HG03139 (cell line): ENCODE measurements at regions not wholly inside any gene's neighbourhood (a gene's known extent, or its start where the extent isn't known, plus 50 kb on each side); places are given as distances from the start of the nearest gene placed in this dataset.

Experiments used
- ATAC-seq: cut with Tn5 transposase; IDR thresholded peaks from one replicate; pipeline ENCODE4 v1.9.1; 2021; ENCODE audit not compliant: unreplicated experiment

GRCh38 chr10:129106314-129106713, 360.7 kb upstream of the MGMT start:
- ATAC-seq = no peak

GRCh38 chr10:129107525-129107924, 359.5 kb upstream of the MGMT start:
- no peak for ATAC-seq

GRCh38 chr10:129108378-129108777, 358.7 kb upstream of the MGMT start:
- ATAC-seq = no peak

- ATAC-seq = no peak
Observed at GRCh38 chr10:129108994-129109393, 358.0 kb upstream of the MGMT start.

GRCh38 chr10:129110780-129111179, 356.3 kb upstream of the MGMT start:
- no peak for ATAC-seq

- no peak for ATAC-seq
Observed at GRCh38 chr10:129111922-129112321, 355.1 kb upstream of the MGMT start.

GRCh38 chr10:129114588-129114987, 352.5 kb upstream of the MGMT start:
- ATAC-seq = no peak

- no peak for ATAC-seq
Observed at GRCh38 chr10:129116371-129116770, 350.7 kb upstream of the MGMT start.

- ATAC-seq = no peak
Observed at GRCh38 chr10:129120441-129120840, 346.6 kb upstream of the MGMT start.

GRCh38 chr10:129122846-129123245, 344.2 kb upstream of the MGMT start:
- no peak for ATAC-seq

GRCh38 chr10:129123428-129123827, 343.6 kb upstream of the MGMT start:
- no peak for ATAC-seq

- no peak for ATAC-seq
Observed at GRCh38 chr10:129126982-129127381, 340.1 kb upstream of the MGMT start.

GRCh38 chr10:129131457-129132132, 335.4 kb upstream of the MGMT start:
- ATAC-seq = no peak

GRCh38 chr10:129133856-129134255, 333.2 kb upstream of the MGMT start:
- ATAC-seq = no peak

GRCh38 chr10:129134371-129134770, 332.7 kb upstream of the MGMT start:
- ATAC-seq = no peak

GRCh38 chr10:129135624-129136023, 331.4 kb upstream of the MGMT start:
- ATAC-seq = no peak

- ATAC-seq = no peak
Observed at GRCh38 chr10:129136074-129136473, 331.0 kb upstream of the MGMT start.

- no peak for ATAC-seq
Observed at GRCh38 chr10:129136951-129137350, 330.1 kb upstream of the MGMT start.

GRCh38 chr10:129140921-129141885, 325.8 kb upstream of the MGMT start:
- no peak for ATAC-seq

- ATAC-seq = no peak
Observed at GRCh38 chr10:129151281-129151680, 315.8 kb upstream of the MGMT start.

- no peak for ATAC-seq
Observed at GRCh38 chr10:129156406-129156805, 310.6 kb upstream of the MGMT start.

- no peak for ATAC-seq
Observed at GRCh38 chr10:129157185-129157584, 309.9 kb upstream of the MGMT start.
